ENCODE measurements at regions not wholly inside any gene's neighbourhood (a gene's known extent, or its start where the extent isn't known, plus 50 kb on each side); places are given as distances from the start of the nearest gene placed in this dataset.
A peak's percentile ranks its signal among the peaks of the same experiment; 100 is the strongest.

DNA sequence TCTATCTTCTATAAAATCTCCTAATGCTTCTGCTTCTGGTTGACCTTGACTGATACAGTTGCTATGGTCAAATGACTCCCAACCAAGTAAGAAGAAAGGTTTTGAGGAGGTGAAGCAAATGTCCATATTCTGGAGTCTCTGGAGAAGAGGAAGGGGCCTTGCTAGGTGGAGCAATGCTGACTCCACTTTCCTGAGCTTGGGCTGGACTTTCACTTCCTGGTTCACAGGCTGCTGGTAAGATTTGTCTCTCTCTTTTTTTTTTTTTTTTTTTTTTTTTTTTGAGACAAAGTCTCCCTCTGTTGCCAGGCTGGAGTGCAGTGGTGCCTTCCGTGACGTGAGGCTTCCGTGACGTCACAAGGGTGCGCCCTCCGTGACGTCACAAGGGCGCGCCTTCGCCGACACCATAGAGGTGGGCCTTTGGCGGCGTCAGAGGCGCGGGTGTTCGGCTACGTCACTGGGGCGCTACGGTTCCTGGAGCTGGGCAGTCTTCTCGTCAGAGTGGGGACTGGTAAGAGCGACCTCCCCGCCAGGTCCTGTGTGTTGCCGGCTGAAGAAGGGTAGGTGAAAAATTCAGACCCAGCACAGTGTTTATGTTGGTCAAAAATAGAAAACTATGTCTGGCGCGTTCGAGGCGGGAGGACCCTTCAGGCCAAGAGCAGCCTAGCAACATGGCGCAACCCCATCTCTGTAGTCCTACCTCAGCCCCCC lies 93.7 kb upstream of the METTL14 start (continued):
- TF ChIP-seq ZNF138 (CRISPR knock-in tag; IDR thresholded peaks at IDR 0.05; ENCODE audit: low read depth) = 0 out of 2 replicates have a peak, but pooled peaks have one; percentile 31
- peak; percentile 50; the same call in 1 of the 2 replicates for TF ChIP-seq BORCS8-MEF2B (CRISPR knock-in tag; IDR thresholded peaks at IDR 0.05)
- TF ChIP-seq, protein P1, sequence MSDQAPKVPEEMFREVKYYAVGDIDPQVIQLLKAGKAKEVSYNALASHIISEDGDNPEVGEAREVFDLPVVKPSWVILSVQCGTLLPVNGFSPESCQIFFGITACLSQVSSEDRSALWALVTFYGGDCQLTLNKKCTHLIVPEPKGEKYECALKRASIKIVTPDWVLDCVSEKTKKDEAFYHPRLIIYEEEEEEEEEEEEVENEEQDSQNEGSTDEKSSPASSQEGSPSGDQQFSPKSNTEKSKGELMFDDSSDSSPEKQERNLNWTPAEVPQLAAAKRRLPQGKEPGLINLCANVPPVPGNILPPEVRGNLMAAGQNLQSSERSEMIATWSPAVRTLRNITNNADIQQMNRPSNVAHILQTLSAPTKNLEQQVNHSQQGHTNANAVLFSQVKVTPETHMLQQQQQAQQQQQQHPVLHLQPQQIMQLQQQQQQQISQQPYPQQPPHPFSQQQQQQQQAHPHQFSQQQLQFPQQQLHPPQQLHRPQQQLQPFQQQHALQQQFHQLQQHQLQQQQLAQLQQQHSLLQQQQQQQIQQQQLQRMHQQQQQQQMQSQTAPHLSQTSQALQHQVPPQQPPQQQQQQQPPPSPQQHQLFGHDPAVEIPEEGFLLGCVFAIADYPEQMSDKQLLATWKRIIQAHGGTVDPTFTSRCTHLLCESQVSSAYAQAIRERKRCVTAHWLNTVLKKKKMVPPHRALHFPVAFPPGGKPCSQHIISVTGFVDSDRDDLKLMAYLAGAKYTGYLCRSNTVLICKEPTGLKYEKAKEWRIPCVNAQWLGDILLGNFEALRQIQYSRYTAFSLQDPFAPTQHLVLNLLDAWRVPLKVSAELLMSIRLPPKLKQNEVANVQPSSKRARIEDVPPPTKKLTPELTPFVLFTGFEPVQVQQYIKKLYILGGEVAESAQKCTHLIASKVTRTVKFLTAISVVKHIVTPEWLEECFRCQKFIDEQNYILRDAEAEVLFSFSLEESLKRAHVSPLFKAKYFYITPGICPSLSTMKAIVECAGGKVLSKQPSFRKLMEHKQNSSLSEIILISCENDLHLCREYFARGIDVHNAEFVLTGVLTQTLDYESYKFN (CRISPR knock-in tag; conservative IDR thresholded peaks at IDR 0.05) = peak; percentile 49
- TF ChIP-seq SAP130 (CRISPR knock-in tag; IDR thresholded peaks at IDR 0.05; ENCODE audit: low read depth) = peak; percentile 86
- TF ChIP-seq ZNF556 (CRISPR knock-in tag; IDR thresholded peaks at IDR 0.05; ENCODE audit: borderline replicate concordance) = peak; percentile 71; the same call in 1 of the 2 replicates
- 0 out of 2 replicates have a peak, but pooled peaks have one; percentile 48 for TF ChIP-seq CCDC6 (CRISPR knock-in tag; IDR thresholded peaks at IDR 0.05)
- TF ChIP-seq, protein P2, sequence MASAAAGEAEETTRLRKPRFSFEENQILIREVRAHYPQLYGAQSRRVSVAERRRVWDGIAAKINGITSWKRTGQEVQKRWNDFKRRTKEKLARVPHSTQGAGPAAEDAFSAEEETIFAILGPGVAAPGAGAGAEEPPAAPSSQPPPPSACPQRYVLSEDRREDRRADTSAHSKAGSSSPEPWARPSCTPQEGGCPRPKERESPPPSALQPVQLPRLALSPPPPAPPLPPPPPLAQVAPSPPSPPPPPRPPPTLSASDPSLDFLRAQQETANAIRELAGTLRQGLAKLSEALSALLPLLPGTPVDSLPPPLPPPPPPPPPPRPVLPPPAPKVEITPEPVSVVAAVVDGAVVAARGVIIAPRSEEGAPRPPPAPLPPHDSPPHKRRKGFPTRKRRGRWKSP (CRISPR knock-in tag; IDR thresholded peaks at IDR 0.05) = peak; percentile 50; the same call in 1 of the 2 replicates
- TF ChIP-seq, protein P3, sequence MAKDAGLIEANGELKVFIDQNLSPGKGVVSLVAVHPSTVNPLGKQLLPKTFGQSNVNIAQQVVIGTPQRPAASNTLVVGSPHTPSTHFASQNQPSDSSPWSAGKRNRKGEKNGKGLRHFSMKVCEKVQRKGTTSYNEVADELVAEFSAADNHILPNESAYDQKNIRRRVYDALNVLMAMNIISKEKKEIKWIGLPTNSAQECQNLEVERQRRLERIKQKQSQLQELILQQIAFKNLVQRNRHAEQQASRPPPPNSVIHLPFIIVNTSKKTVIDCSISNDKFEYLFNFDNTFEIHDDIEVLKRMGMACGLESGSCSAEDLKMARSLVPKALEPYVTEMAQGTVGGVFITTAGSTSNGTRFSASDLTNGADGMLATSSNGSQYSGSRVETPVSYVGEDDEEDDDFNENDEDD (CRISPR knock-in tag; IDR thresholded peaks at IDR 0.05; ENCODE audit: borderline replicate concordance) = peak; percentile 39; the same call in 1 of the 2 replicates
- TF ChIP-seq ATF1 (CRISPR knock-in tag; IDR thresholded peaks at IDR 0.05) = peak; percentile 99
- peak; percentile 59; the same call in 1 of the 2 replicates for TF ChIP-seq ZNF564 (CRISPR knock-in tag; IDR thresholded peaks at IDR 0.05)
- TF ChIP-seq, protein P4, sequence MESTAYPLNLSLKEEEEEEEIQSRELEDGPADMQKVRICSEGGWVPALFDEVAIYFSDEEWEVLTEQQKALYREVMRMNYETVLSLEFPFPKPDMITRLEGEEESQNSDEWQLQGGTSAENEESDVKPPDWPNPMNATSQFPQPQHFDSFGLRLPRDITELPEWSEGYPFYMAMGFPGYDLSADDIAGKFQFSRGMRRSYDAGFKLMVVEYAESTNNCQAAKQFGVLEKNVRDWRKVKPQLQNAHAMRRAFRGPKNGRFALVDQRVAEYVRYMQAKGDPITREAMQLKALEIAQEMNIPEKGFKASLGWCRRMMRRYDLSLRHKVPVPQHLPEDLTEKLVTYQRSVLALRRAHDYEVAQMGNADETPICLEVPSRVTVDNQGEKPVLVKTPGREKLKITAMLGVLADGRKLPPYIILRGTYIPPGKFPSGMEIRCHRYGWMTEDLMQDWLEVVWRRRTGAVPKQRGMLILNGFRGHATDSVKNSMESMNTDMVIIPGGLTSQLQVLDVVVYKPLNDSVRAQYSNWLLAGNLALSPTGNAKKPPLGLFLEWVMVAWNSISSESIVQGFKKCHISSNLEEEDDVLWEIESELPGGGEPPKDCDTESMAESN (CRISPR knock-in tag; conservative IDR thresholded peaks at IDR 0.05) = peak; percentile 53; the same call in 1 of the 2 replicates
- TF ChIP-seq ZNF230 (CRISPR knock-in tag; IDR thresholded peaks at IDR 0.05) = 0 out of 2 replicates have a peak, but pooled peaks have one; percentile 23
- 0 out of 2 replicates have a peak, but pooled peaks have one; percentile 22 for TF ChIP-seq JUND (CRISPR knock-in tag; IDR thresholded peaks at IDR 0.05)
- TF ChIP-seq ZNF772 (CRISPR knock-in tag; IDR thresholded peaks at IDR 0.05) = 0 out of 2 replicates have a peak, but pooled peaks have one; percentile 60
- TF ChIP-seq, protein P5, sequence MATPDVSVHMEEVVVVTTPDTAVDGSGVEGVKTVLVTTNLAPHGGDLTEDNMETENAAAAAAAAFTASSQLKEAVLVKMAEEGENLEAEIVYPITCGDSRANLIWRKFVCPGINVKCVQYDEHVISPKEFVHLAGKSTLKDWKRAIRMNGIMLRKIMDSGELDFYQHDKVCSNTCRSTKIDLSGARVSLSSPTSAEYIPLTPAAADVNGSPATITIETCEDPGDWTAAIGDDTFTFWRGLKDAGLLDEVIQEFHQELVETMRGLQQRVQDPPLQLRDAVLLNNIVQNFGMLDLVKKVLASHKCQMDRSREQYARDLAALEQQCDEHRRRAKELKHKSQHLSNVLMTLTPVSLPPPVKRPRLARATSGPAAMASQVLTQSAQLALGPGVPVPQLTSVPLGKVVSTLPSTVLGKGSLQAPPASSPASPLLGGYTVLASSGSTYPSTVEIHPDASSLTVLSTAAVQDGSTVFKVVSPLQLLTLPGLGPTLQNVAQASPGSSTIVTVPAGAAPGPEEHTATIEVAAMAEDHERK (CRISPR knock-in tag; IDR thresholded peaks at IDR 0.05; ENCODE audit: low read depth) = 0 out of 2 replicates have a peak, but pooled peaks have one; percentile 27
- peak; percentile 60; the same call in 1 of the 2 replicates for TF ChIP-seq KMT2A (CRISPR knock-in tag; IDR thresholded peaks at IDR 0.05)
- 0 out of 2 replicates have a peak, but pooled peaks have one; percentile 23 for TF ChIP-seq CEBPG (CRISPR knock-in tag; IDR thresholded peaks at IDR 0.05)
- peak; percentile 95 for TF ChIP-seq ZNF788 (CRISPR knock-in tag; IDR thresholded peaks at IDR 0.05; ENCODE audit: borderline replicate concordance)
- 0 out of 2 replicates have a peak, but pooled peaks have one; percentile 31 for TF ChIP-seq ZNF430 (CRISPR knock-in tag; IDR thresholded peaks at IDR 0.05)
- TF ChIP-seq MTA1 (CRISPR knock-in tag; IDR thresholded peaks at IDR 0.05; ENCODE audit: borderline replicate concordance) = peak; percentile 76

All from HepG2 (cell line).